ENCODE measurements at regions not wholly inside any gene's neighbourhood (a gene's known extent, or its start where the extent isn't known, plus 50 kb on each side); places are given as distances from the start of the nearest gene placed in this dataset.

DNA sequence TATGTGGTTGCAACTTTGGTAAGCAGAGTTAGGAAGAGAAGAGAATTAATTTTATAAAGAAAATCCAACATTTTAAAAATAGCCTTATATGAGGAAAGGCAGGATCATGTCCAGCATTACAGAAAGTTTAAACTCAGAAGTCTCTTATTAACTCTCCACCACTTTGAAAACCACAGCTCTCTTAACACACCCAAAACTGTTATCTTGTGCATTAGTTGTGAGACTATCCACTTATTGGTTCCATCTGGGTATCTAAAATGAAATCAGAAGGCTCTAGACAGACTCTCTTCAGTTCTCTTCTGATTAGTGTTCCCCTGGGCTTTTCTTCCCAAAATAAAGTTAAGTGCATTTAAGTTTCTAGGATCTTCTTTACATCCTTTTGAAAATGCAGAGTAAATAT, 251.5 kb downstream of the TXNL1 start:
- TF ChIP-seq POLR2A (IDR thresholded peaks at IDR 0.05; ENCODE audit: low read length) = no peak
- TF ChIP-seq NFE2L2 (conservative IDR thresholded peaks at IDR 0.05; ENCODE audit: low read length) = no peak
- TF ChIP-seq CEBPB (IDR thresholded peaks at IDR 0.05) = no peak
